Neural cell (in vitro differentiated cells): ENCODE measurements at regions not wholly inside any gene's neighbourhood (a gene's known extent, or its start where the extent isn't known, plus 50 kb on each side); places are given as distances from the start of the nearest gene placed in this dataset.

Source experiments
- H2AFZ ChIP-seq: fragments of 200-600, 300-800 bp; sonication (generic), shearing (Covaris generic); 2 replicates; pipeline ENCODE4 v1.6.0; 2014; ENCODE audit warnings: low read depth, mild to moderate bottlenecking, antibody characterized with exemption, low read length, moderate library complexity
- H3F3A ChIP-seq: fragments of 200-600 bp; shearing (Covaris generic); 2 replicates; pipeline ENCODE4 v1.6.1; 2016; ENCODE audit warnings: mild to moderate bottlenecking, moderate library complexity, mixed read lengths, antibody characterized with exemption, low read length; ENCODE audit not compliant: insufficient read depth, poor library complexity, severe bottlenecking
- H3K27ac ChIP-seq: fragments of 200-600, 300-800 bp; sonication (generic), shearing (Covaris generic); 2 replicates; pipeline ENCODE4 v1.5.1; 2014; ENCODE audit warnings: mild to moderate bottlenecking, low read length, moderate library complexity
- H3K27me3 ChIP-seq: fragments of 300-800, 200-600 bp; sonication (generic), shearing (Covaris generic); 2 replicates; pipeline ENCODE4 v1.6.0; 2014; ENCODE audit warnings: mild to moderate bottlenecking, low read depth, low read length, moderate library complexity; ENCODE audit not compliant: insufficient read depth
- H3K36me3 ChIP-seq: fragments of 300-800, 200-600 bp; sonication (generic), shearing (Covaris generic); 2 replicates; pipeline ENCODE4 v1.5.1; 2014; ENCODE audit warnings: mild to moderate bottlenecking, antibody characterized with exemption, low read length, moderate library complexity; ENCODE audit not compliant: insufficient read depth
- H3K4me2 ChIP-seq: fragments of 300-800, 200-600 bp; sonication (generic), shearing (Covaris generic); 2 replicates; pipeline ENCODE4 v1.6.0; 2014; ENCODE audit warnings: mild to moderate bottlenecking, low read length
- H3K4me3 ChIP-seq: fragments of 300-800, 200-600 bp; sonication (generic), shearing (Covaris generic); 2 replicates; pipeline ENCODE4 v1.5.1; 2014; ENCODE audit warnings: mild to moderate bottlenecking, low read length, moderate library complexity
- H3K79me2 ChIP-seq: fragments of 200-600 bp; shearing (Covaris generic); replicated peaks from 2 replicates; pipeline ENCODE4 v1.6.0; 2014; ENCODE audit warnings: mild to moderate bottlenecking, low read length, moderate library complexity; ENCODE audit not compliant: insufficient read depth
- H3K9ac ChIP-seq: fragments of 300-800, 200-600 bp; sonication (generic), shearing (Covaris generic); 2 replicates; pipeline ENCODE4 v1.6.1; 2016; ENCODE audit warnings: mild to moderate bottlenecking, low read length, mixed read lengths
- H3K9me2 ChIP-seq: fragments of 200-600 bp; shearing (Covaris generic); 2 replicates; pipeline ENCODE4 v1.6.1; 2016; ENCODE audit warnings: mild to moderate bottlenecking, low read length, mixed read lengths; ENCODE audit not compliant: insufficient read depth
- H3K9me3 ChIP-seq: fragments of 200-600, 300-800 bp; sonication (generic), shearing (Covaris generic); 2 replicates; pipeline ENCODE4 v1.6.1; 2016; ENCODE audit warnings: mild to moderate bottlenecking, mixed run types, low read length, moderate library complexity, mixed read lengths
- H4K20me1 ChIP-seq: fragments of 200-600 bp; shearing (Covaris generic); 2 replicates; pipeline ENCODE4 v1.6.1; 2016; ENCODE audit warnings: mild to moderate bottlenecking, mixed run types; ENCODE audit not compliant: insufficient read depth
- CTCF ChIP-seq: fragments of 450-650 bp; IDR thresholded peaks from 2 replicates; pipeline ENCODE4 v1.5.1; 2014; ENCODE audit warnings: antibody characterized with exemption, mild to moderate bottlenecking, moderate library complexity; ENCODE audit not compliant: poor library complexity, severe bottlenecking
- EP300 ChIP-seq: fragments of 450-650 bp; conservative IDR thresholded peaks from 2 replicates; pipeline ENCODE4 v1.6.1; 2014; ENCODE audit warnings: antibody characterized with exemption, mild to moderate bottlenecking, moderate library complexity; ENCODE audit not compliant: poor library complexity, severe bottlenecking
- EZH2 ChIP-seq: fragments of 200-600, 300-800 bp; shearing (Covaris generic), sonication (generic); IDR thresholded peaks from 2 replicates; pipeline ENCODE4 v1.6.1; 2014; ENCODE audit warnings: antibody characterized with exemption, low read length, borderline replicate concordance, mild to moderate bottlenecking; ENCODE audit not compliant: insufficient read depth, poor library complexity, severe bottlenecking
- MXI1 ChIP-seq: fragments of 450-650 bp; conservative IDR thresholded peaks from 2 replicates; pipeline ENCODE4 v1.6.1; 2014; ENCODE audit warnings: antibody characterized with exemption, mild to moderate bottlenecking; ENCODE audit not compliant: poor library complexity, severe bottlenecking
- POLR2AphosphoS5 ChIP-seq: IDR thresholded peaks from 2 replicates; pipeline ENCODE4 v1.6.1; 2012
- RAD21 ChIP-seq: fragments of 450-650 bp; conservative IDR thresholded peaks from 2 replicates; pipeline ENCODE4 v1.6.1; 2014; ENCODE audit warnings: antibody characterized with exemption, mild to moderate bottlenecking, moderate library complexity
- REST ChIP-seq: IDR thresholded peaks from 2 replicates; pipeline ENCODE4 v1.6.1; 2012; ENCODE audit warnings: borderline replicate concordance
- SMC3 ChIP-seq: fragments of 450-650 bp; conservative IDR thresholded peaks from 2 replicates; pipeline ENCODE4 v1.6.1; 2014; ENCODE audit warnings: antibody characterized with exemption, mild to moderate bottlenecking, moderate library complexity; ENCODE audit not compliant: poor library complexity
- TAF1 ChIP-seq: IDR thresholded peaks from 2 replicates; pipeline ENCODE4 v1.6.1; 2012; ENCODE audit warnings: low read depth

DNA sequence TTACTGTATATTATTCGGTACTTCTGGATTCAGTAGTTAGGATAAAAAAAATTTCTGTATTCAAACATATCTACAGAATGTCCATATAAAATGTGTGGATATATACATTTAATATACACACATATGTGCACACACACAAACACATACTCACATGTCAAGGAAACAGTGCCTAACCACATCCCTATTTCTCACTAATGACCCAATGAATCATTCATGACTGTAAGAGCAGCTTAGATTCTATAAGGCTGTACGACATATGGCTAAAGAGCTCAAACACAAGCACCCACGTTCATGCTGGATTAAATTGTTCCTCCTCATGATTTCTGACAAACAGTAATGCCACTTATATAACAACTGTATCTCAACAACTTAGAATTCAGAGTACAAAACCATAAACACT, 457.3 kb downstream of the ADCYAP1 start:
- Histone ChIP-seq H3K9me2 (no peaks in the 10 kb centered on the region), H3K9ac (no peak overlapping the region), H3K4me3 (no peak overlapping the region), H3F3A (no peaks in the 10 kb centered on the region), H3K36me3 (no peaks in the 10 kb centered on the region), H3K27ac (no peak overlapping the region), H3K4me2 (no peak overlapping the region), H3K79me2 (no peaks in the 10 kb centered on the region), H3K27me3 (no peaks in the 10 kb centered on the region), H4K20me1 (no peaks in the 10 kb centered on the region), H3K9me3 (no peaks in the 10 kb centered on the region), H2AFZ (no peak overlapping the region)
- TF ChIP-seq MXI1 (no peak), SMC3 (no peak), TAF1 (no peak), POLR2AphosphoS5 (no peak), EP300 (no peak), REST (no peak), EZH2 (no peak), RAD21 (no peak), CTCF (no peak)

DNA sequence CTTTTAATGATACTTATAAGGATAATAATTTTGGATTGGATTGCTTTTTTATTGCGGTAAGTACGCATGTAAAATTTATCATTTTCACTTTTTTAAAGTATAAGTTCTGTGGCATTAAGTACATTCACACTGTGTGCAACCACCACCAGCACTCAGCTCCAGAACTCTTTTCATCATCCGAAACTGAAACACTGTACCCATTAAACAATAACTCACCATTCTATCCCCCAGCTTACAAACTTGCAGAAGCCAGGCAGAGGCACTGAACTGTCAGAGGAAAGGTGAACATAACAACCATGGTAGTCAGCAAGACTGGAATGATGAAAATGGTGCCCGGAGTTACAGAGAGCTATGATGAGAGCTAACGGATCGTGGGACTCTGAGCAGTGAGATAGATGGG, 465.9 kb downstream of the ADCYAP1 start:
- H3K4me2 ChIP-seq, result no peak overlapping the region
- H3K36me3 ChIP-seq, result no peaks in the 10 kb centered on the region
- TF ChIP-seq EP300 (no peak), CTCF (no peak), MXI1 (no peak), TAF1 (no peak), RAD21 (no peak), POLR2AphosphoS5 (no peak), SMC3 (no peak), REST (no peak), EZH2 (no peak)
- no peaks in the 10 kb centered on the region for H3K9me3 ChIP-seq
- no peak overlapping the region for H2AFZ ChIP-seq
- no peaks in the 10 kb centered on the region for H4K20me1 ChIP-seq
- H3K4me3 ChIP-seq, result no peak overlapping the region
- H3K79me2 ChIP-seq, result no peaks in the 10 kb centered on the region
- H3F3A ChIP-seq, result no peaks in the 10 kb centered on the region
- no peak overlapping the region for H3K9ac ChIP-seq
- H3K9me2 ChIP-seq, result no peaks in the 10 kb centered on the region
- H3K27ac ChIP-seq, result no peak overlapping the region
- H3K27me3 ChIP-seq, result no peaks in the 10 kb centered on the region
